Activated T-cell treated with anti-CD3 and anti-CD28 coated beads, Interleukin-2, amount 50 U/mL, for 72 hours (primary cell): ENCODE measurements at regions not wholly inside any gene's neighbourhood (a gene's known extent, or its start where the extent isn't known, plus 50 kb on each side); places are given as distances from the start of the nearest gene placed in this dataset.

Experiments
- ATAC-seq, 2 donors: fragments of 150-1000 bp; cut with Tn5 transposase; replicated peaks in 1 of 2; 2 replicates each; pipeline ENCODE4 v1.10.0; 2021; ENCODE audit warnings: moderate library complexity in 2 of 2, mild to moderate bottlenecking in 1 of 2
- DNase-seq, 2 donors: peaks; one replicate each; pipeline ENCODE4 v3.0.0; 2021 to 2022; ENCODE audit warnings: mixed read lengths in 1 of 2
- H3K27ac Mint-ChIP-seq: one replicate; pipeline ENCODE4 v1.8.0; 2022; ENCODE audit warnings: mild to moderate bottlenecking, moderate library complexity, mixed read lengths
- H3K27me3 Mint-ChIP-seq: one replicate; pipeline ENCODE4 v1.8.0; 2022; ENCODE audit warnings: low read depth, mixed read lengths
- H3K36me3 Mint-ChIP-seq, 2 donors: one replicate each; pipeline ENCODE4 v1.8.0; 2022; ENCODE audit warnings: mixed read lengths in 2 of 2, mild to moderate bottlenecking in 1 of 2; ENCODE audit not compliant: insufficient read depth in 2 of 2
- H3K4me1 Mint-ChIP-seq: one replicate; pipeline ENCODE4 v1.8.0; 2022; ENCODE audit warnings: low read depth, mixed read lengths
- H3K4me3 Mint-ChIP-seq, 2 donors: one replicate each; pipeline ENCODE4 v1.8.0; 2022; ENCODE audit warnings: mild to moderate bottlenecking in 2 of 2, mixed read lengths in 2 of 2, moderate library complexity in 2 of 2
- H3K9me3 Mint-ChIP-seq, 2 donors: one replicate each; pipeline ENCODE4 v1.8.0; 2022; ENCODE audit warnings: mixed read lengths in 2 of 2

DNA sequence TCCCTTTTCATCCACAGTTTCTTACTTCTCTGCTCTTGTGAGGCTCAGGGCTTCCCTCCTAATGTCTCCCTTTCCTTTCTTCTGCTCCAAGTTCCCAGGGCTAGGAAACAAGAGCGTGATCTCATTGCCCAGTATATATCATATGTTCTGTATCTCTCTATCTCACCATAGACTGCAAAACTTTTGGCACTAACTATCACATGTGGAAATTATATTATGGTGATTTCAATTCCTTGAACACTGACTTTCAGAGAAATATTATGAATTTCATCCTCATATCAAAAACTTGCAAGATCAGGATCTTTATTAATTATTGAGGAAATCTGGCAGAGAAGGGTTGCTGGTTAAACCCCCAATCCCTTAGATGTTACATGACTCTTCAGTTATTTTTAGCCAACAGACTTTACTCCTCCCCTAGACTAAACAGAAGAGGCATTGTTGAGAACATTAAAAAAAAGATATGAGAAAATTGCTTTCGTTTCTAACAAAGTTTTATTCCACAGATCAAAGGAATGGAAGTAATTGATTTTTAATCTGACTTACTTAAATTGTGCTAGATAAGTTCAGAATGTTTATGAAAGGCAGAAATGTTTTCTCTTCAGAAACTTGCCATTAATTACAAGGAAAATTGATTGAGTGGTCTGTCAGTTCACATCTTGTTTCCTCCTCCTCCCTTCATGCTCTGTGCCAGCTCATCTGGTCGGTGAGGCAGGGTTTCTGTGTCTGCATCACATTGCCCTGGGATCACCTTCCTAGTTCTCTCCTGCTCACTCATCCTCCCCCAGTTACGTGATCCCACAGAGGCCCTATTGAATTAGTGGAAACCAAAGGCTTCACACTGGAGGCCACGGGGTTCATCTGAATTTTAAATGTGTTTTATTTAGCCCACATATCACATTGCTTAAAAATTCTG is 378.5 kb downstream of the LMO7 start:
- Mint-ChIP-seq H3K36me3 (no peaks in the 10 kb centered on the region), H3K4me3 (no peak overlapping the region), H3K27ac (no peak overlapping the region), H3K4me1 (no peaks in the 10 kb centered on the region), H3K27me3 (no peaks in the 10 kb centered on the region), H3K9me3 (no peaks in the 10 kb centered on the region)
- ATAC-seq (no peak), DNase-seq (no peak)

DNA sequence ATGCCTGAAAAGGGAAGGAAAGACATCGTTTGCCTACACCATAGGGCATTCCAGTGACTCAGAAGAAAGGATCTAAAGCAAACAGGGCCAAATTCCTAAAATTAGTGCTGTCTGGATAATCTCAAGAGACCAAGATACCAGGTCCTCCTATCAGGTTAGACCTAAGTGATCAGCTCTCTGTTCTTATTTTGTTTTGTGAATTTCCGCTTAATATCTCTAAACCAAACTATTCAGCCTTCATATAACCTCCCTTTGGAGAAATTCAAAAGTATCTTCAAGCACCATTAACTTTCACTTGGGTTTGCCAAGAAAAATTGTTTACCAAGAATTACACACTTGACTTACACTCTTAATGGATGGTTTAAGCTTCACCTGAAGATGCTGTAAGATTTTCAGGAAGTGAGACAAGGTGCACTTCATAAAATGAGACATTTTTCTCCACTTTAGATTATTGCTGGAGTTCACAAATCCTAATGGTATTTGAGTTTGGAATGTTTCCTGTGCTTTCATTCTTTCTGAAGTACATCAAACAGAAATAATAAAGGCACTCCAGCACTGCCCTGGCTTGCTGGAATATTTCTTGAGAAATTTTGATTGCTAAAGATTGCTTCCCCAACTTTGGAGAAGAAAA is 376.1 kb downstream of the LMO7 start:
- no peaks in the 10 kb centered on the region for H3K4me1 Mint-ChIP-seq
- H3K27ac Mint-ChIP-seq: no peak overlapping the region
- ATAC-seq (no peak), DNase-seq (no peak)
- H3K36me3 Mint-ChIP-seq: no peaks in the 10 kb centered on the region
- H3K9me3 Mint-ChIP-seq: no peaks in the 10 kb centered on the region
- H3K27me3 Mint-ChIP-seq: no peaks in the 10 kb centered on the region
- no peak overlapping the region for H3K4me3 Mint-ChIP-seq

DNA sequence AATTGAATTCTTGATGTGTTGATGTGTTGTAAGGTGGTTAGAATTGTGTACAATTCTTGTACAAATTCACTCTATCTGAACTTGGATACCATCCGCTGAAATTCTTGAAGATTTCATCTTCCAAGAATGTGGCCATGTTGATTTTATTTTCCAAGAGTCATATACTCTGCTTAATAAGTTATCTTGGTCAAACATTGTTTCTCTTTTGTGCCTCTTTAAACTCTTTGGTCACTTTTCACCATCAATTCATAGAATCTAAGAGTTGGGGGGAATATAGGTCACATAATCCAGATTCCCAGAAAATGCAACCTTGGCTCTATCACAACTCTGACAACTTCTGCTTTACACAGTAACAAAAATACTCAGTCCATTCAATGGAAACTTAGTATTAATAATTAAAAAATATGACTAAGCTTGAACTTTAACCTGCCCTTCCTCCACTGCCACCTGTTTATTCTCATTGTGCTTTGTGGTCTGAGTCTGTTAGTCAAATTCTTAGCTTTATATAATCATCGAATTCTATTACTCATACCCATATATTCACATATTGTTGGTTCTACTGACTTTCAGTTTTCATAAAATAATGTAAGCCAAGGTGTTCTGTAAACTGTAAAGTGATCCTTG is 373.2 kb downstream of the LMO7 start:
- Mint-ChIP-seq H3K4me3 (no peak overlapping the region), H3K27ac (no peak overlapping the region), H3K4me1 (no peaks in the 10 kb centered on the region), H3K9me3 (no peaks in the 10 kb centered on the region), H3K36me3 (no peaks in the 10 kb centered on the region), H3K27me3 (no peaks in the 10 kb centered on the region)
- no peak for ATAC-seq
- DNase-seq: no peak

DNA sequence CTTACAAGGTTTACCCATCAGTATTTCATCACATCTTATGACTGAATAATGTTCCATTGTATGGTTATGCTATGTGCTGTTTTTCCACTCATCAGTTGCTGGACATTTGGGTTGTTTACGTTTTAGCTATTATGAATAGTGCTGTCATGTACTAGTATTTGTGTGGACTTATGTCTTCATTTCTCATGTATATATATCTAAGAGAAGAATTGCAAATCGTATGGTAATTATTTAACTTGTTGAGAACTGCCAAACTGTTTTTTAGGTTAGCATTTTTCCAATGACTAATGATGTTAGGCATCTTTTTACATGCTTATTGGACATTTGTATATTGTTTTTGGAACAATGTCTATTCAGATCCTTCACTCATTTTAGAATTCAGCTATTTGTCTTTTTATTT is 368.3 kb downstream of the LMO7 start:
- H3K9me3 Mint-ChIP-seq: no peaks in the 10 kb centered on the region
- ATAC-seq (no peak), DNase-seq (no peak)
- H3K27ac Mint-ChIP-seq: no peak overlapping the region
- no peaks in the 10 kb centered on the region for H3K4me1 Mint-ChIP-seq
- H3K27me3 Mint-ChIP-seq: no peaks in the 10 kb centered on the region
- no peak overlapping the region for H3K4me3 Mint-ChIP-seq
- H3K36me3 Mint-ChIP-seq: no peaks in the 10 kb centered on the region

DNA sequence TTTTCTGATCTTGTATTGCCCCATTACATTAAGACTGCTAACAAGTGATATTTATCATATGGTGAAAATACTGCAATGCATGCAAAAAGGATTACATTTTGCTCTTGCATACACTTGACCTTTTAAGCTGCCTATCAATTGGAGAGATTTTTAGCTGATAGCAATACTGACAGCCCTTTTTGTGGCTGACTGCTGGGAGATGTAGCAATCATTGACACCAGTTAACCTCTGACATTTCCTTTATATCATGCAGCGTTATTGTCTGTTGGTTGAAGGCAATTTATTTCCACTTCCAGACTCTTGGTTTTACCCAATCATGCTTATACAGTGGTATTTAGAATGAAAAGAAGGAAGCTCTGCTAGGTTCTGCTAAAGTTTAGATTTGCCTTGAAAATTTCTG is 364.0 kb downstream of the LMO7 start:
- no peak for DNase-seq
- H3K4me1 Mint-ChIP-seq: peaks cover 7% of the 10 kb centered on the region
- no peaks in the 10 kb centered on the region for H3K9me3 Mint-ChIP-seq
- ATAC-seq: no peak
- no peaks in the 10 kb centered on the region for H3K27me3 Mint-ChIP-seq
- no peak overlapping the region for H3K4me3 Mint-ChIP-seq
- no peaks in the 10 kb centered on the region for H3K36me3 Mint-ChIP-seq
- no peak overlapping the region for H3K27ac Mint-ChIP-seq

DNA sequence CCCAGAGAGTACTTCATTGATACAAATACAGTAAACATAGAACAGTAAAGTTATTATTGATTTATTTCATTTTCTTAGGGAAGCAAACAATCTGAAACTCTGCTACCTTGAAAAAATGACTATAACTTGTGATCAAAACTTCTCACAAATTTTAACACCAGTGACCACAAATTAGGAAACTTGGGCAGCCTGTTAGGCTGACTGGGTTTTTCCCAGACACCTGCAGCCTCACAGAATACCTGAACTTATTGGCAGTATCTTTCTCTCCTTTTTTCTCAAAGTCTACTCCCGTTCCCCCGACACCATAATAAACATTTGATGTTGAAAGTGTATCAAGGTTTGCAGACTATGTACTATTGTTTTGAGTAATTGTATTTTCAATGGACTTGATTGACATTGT is 360.5 kb downstream of the LMO7 start:
- Mint-ChIP-seq H3K4me3 (no peak overlapping the region), H3K27me3 (no peaks in the 10 kb centered on the region), H3K4me1 (peaks cover 7% of the 10 kb centered on the region), H3K36me3 (no peaks in the 10 kb centered on the region), H3K9me3 (no peaks in the 10 kb centered on the region), H3K27ac (no peak overlapping the region)
- ATAC-seq (no peak), DNase-seq (no peak)

DNA sequence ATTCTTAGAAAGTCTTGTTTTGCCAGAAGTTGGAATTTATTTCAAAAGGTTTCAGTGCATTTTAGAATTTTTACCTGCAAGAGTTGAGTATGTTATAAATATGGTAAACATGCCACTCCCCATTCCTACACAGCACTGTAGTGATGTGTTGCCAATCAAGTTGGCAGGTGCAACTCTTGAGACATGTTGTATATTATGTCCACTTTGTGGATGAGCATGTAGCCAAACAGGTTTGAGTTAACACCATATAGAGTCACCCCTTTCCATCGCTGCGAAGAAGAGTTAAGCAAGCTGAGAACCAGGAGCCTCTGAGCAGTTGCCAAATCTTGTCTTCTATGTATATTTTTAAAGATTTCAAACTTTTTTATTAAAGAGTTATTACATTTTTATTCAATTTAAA is 359.8 kb downstream of the LMO7 start:
- H3K27me3 Mint-ChIP-seq: no peaks in the 10 kb centered on the region
- H3K9me3 Mint-ChIP-seq: no peaks in the 10 kb centered on the region
- no peak overlapping the region for H3K27ac Mint-ChIP-seq

DNA sequence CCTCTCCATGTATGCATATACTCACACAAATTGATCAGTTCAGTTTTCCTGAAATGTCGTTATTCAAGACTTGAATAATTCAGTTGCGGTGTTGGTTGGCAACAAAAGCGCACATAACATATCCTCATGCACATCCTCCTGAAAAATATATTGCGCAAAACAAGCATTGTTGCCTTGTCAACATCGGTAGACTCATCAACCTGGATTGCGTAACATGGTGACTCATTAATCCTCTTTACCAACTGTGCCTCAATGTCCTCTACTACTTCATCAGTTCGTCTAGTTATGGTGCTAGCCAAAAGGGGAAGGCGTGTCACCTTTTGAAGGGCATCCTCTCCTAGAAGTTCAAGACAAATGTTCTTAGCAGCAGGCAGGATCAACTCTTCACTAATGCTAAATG is 357.7 kb downstream of the LMO7 start:
- no peaks in the 10 kb centered on the region for H3K36me3 Mint-ChIP-seq
- DNase-seq (no peak), ATAC-seq (no peak)
- H3K4me1 Mint-ChIP-seq: peaks cover 7% of the 10 kb centered on the region
- H3K27ac Mint-ChIP-seq: no peak overlapping the region
- no peak overlapping the region for H3K4me3 Mint-ChIP-seq
- no peaks in the 10 kb centered on the region for H3K27me3 Mint-ChIP-seq
- no peaks in the 10 kb centered on the region for H3K9me3 Mint-ChIP-seq

More for the DNA sequence above, 359.8 kb downstream of the LMO7 start:
- Mint-ChIP-seq H3K36me3 (no peaks in the 10 kb centered on the region), H3K4me1 (peaks cover 7% of the 10 kb centered on the region), H3K4me3 (no peak overlapping the region)
- ATAC-seq (no peak), DNase-seq (no peak)

DNA sequence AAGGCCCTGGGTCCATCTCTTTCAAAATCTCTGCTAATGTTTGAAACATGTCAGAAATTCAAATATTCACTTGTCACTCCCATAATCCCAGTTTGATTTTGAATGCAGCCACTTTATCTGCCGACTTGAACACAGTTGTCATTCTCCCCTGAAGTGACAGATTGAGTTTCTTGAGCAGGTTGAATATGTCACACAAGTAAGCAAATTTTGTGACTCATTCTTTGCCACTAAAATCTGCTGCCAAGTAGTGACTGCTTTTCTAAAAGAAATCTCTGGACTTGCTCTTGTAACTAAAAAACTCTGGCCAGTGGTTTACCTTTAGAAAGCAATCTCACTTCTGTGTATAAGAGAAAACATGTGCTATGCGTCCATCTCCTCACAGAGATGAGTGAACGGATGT is 357.1 kb downstream of the LMO7 start:
- no peak overlapping the region for H3K27ac Mint-ChIP-seq
- H3K9me3 Mint-ChIP-seq: no peaks in the 10 kb centered on the region
- no peak overlapping the region for H3K4me3 Mint-ChIP-seq
- ATAC-seq (no peak), DNase-seq (no peak)
- H3K4me1 Mint-ChIP-seq: peaks cover 7% of the 10 kb centered on the region
- H3K36me3 Mint-ChIP-seq: no peaks in the 10 kb centered on the region
- no peaks in the 10 kb centered on the region for H3K27me3 Mint-ChIP-seq

DNA sequence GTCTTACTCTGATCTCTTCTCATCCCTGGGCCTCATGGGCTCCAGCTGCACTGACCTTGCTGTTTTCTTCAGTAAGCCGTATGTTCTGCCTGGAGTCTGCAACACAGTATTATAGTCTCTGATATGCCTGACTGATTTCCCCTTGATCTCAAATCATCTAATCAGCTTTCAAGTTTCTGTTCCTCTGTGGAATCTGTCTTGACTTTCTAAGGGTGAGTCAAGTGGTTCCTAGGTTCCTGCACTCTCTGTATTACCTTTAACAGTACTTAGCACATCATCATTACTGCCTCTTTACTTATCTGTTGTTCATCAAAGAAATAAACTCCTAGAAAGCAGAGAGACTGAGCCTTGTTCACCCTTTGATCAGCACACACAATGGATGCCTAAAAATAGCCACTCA is 350.7 kb downstream of the LMO7 start:
- Mint-ChIP-seq H3K9me3 (peaks cover 0 to 2% of the 10 kb centered on the region in 2 donors), H3K4me1 (no peaks in the 10 kb centered on the region), H3K27ac (no peak overlapping the region), H3K27me3 (peaks cover 6% of the 10 kb centered on the region), H3K4me3 (no peak overlapping the region), H3K36me3 (no peaks in the 10 kb centered on the region)
- DNase-seq (no peak), ATAC-seq (no peak)

DNA sequence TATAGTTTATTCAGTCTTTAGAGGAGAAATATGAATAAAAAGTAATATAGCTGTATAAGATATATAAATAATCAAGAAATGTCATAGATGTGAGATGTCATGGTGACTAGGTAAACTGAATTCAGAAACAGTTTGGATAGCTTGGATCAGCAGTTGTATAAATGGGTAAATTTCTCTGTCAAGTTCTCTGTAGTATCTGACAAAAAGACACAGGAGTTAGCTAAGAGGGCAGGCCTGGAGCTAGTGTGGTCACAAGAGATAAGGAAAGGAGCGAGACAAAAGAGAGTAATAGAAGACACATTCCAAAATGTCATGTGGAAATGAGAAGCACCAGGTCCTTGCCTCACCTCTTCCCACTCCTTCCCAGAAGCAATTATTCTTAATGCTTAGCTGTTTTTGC is 349.0 kb downstream of the LMO7 start:
- ATAC-seq (no peak), DNase-seq (no peak)
- no peak overlapping the region for H3K27ac Mint-ChIP-seq
- no peak overlapping the region for H3K4me3 Mint-ChIP-seq
- no peaks in the 10 kb centered on the region for H3K4me1 Mint-ChIP-seq
- H3K9me3 Mint-ChIP-seq: peaks cover 0 to 2% of the 10 kb centered on the region in 2 donors
- no peaks in the 10 kb centered on the region for H3K36me3 Mint-ChIP-seq
- H3K27me3 Mint-ChIP-seq: peaks cover 6% of the 10 kb centered on the region

DNA sequence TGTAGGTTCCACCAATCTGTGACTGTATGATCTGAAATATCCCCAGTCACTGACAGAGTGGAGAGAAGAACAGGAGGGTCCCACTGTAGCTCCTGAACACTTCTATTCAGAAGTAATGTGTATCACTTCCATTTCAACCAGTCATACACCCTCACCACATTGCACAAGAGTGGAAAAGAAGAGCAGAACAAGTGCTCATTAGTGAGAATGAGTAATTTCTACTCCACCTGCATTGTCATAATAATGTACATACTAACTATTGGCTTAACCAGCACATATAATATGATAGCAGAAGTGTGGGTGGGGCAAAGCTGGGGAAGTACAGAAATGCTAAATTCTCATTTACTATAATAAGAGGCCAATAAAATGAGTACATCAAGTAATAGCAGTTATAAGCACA is 342.7 kb downstream of the LMO7 start:
- Mint-ChIP-seq H3K4me3 (no peak overlapping the region), H3K9me3 (no peaks in the 10 kb centered on the region), H3K27ac (no peak overlapping the region), H3K36me3 (no peaks in the 10 kb centered on the region), H3K4me1 (no peaks in the 10 kb centered on the region), H3K27me3 (no peaks in the 10 kb centered on the region)
- ATAC-seq (no peak), DNase-seq (no peak)

DNA sequence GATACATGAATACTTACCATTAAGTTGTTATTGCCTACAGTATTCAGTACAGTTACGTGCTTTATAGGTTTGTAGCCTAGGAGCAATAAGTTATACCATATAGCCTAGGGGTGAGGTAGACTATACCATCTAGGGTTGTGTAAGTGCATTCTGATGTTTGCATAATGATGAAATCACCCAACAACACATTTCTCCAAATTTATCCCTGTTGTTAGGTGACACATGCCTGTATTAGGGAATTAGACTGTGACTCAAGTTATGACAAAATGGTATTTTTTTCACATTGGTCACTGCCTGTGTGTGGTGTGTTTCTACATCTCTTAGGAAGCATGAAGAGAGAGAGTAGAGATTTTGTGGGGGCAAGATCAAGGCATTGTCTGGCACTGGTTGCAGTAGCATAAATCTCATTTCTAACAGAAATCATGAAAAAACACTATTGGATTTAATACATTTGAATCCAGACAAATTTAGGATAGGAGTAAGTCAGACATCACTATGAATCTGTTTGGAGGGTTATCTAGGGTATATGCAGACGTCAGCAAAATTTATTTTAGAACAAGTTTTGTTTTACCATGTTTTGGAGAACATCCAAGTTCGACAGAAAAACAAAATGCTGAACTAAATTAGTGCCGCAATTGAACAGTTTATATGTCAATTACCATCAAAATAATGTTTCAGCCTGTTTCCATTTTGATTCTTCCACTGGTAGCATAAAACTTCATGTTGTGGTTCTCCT is 332.1 kb downstream of the LMO7 start:
- Mint-ChIP-seq H3K27ac (no peak overlapping the region), H3K36me3 (no peaks in the 10 kb centered on the region), H3K27me3 (no peaks in the 10 kb centered on the region), H3K9me3 (no peaks in the 10 kb centered on the region), H3K4me3 (no peak overlapping the region), H3K4me1 (no peaks in the 10 kb centered on the region)
- no peak for DNase-seq
- ATAC-seq: no peak
